HepG2 (cell line): ENCODE measurements at regions not wholly inside any gene's neighbourhood (a gene's known extent, or its start where the extent isn't known, plus 50 kb on each side); places are given as distances from the start of the nearest gene placed in this dataset.

Source experiments
- CEBPB ChIP-seq: IDR thresholded peaks from 2 replicates; pipeline ENCODE4 v1.6.1; 2011; ENCODE audit warnings: low read depth, low read length, improper control_type of control experiment, borderline replicate concordance
- CTCF ChIP-seq: sonication (generic); formaldehyde crosslinking; IDR thresholded peaks from 2 replicates; pipeline ENCODE4 v1.5.0; 2020; ENCODE audit warnings: mild to moderate bottlenecking, missing genetic modification reagents, moderate library complexity
- RAD21 ChIP-seq: fragments of 450-650 bp; formaldehyde crosslinking; IDR thresholded peaks from 2 replicates; pipeline ENCODE4 v1.5.0; 2020; ENCODE audit warnings: mild to moderate bottlenecking
- TAF1 ChIP-seq: sonication (generic); formaldehyde crosslinking; IDR thresholded peaks from 2 replicates; pipeline ENCODE4 v1.4.0; 2020; ENCODE audit warnings: missing genetic modification reagents
- TERF1 ChIP-seq: sonication (generic); formaldehyde crosslinking; IDR thresholded peaks from 2 replicates; pipeline ENCODE4 v1.8.0; 2022; ENCODE audit warnings: mild to moderate bottlenecking, missing genetic modification reagents, moderate library complexity
- ZNF546 ChIP-seq: sonication (generic); formaldehyde crosslinking; conservative IDR thresholded peaks from 2 replicates; pipeline ENCODE4 v1.8.1; 2023; ENCODE audit warnings: mild to moderate bottlenecking, missing genetic modification reagents

- TF ChIP-seq CEBPB: no peak
- TF ChIP-seq ZNF546 (CRISPR knock-in tag): no peak
- no peak for TF ChIP-seq TAF1 (CRISPR knock-in tag)
- no peak for TF ChIP-seq CTCF (CRISPR knock-in tag)
- no peak for TF ChIP-seq RAD21 (CRISPR knock-in tag)
- no peak for TF ChIP-seq TERF1 (CRISPR knock-in tag)
Measured at GRCh38 chr7:25786936-25787335, 365.1 kb upstream of the NFE2L3 start.
